Peyer's patch (tissue), 4 donors: ENCODE measurements at regions not wholly inside any gene's neighbourhood (a gene's known extent, or its start where the extent isn't known, plus 50 kb on each side); places are given as distances from the start of the nearest gene placed in this dataset.

Experiments used
- POLR2A ChIP-seq, 2 donors: fragments of 450-650 bp; IDR thresholded peaks; one replicate each; pipeline ENCODE4 v1.5.1; 2017; ENCODE audit warnings: antibody characterized with exemption in 2 of 2, mild to moderate bottlenecking in 2 of 2, moderate library complexity in 2 of 2
- TF ChIP-seq, protein P1 (sequence below), 6 experiments: fragments of 450-650 bp in 4 of 6; fragments of 200-600 bp in 2 of 6; sonication (generic) in 1 of 6; IDR thresholded peaks; one replicate each; pipeline ENCODE4 v1.5.1; 2017 to 2019; ENCODE audit warnings: antibody characterized with exemption in 6 of 6, mild to moderate bottlenecking in 3 of 6, moderate library complexity in 1 of 6

- TF ChIP-seq, protein P1, sequence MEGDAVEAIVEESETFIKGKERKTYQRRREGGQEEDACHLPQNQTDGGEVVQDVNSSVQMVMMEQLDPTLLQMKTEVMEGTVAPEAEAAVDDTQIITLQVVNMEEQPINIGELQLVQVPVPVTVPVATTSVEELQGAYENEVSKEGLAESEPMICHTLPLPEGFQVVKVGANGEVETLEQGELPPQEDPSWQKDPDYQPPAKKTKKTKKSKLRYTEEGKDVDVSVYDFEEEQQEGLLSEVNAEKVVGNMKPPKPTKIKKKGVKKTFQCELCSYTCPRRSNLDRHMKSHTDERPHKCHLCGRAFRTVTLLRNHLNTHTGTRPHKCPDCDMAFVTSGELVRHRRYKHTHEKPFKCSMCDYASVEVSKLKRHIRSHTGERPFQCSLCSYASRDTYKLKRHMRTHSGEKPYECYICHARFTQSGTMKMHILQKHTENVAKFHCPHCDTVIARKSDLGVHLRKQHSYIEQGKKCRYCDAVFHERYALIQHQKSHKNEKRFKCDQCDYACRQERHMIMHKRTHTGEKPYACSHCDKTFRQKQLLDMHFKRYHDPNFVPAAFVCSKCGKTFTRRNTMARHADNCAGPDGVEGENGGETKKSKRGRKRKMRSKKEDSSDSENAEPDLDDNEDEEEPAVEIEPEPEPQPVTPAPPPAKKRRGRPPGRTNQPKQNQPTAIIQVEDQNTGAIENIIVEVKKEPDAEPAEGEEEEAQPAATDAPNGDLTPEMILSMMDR (IDR thresholded peaks at IDR 0.05): no peak
- TF ChIP-seq POLR2A (IDR thresholded peaks at IDR 0.05): no peak
These were observed 683.1 kb downstream of the DOK5 start for GRCh38 chr20:55158446-55158845.
